Hypothalamus (tissue), 51 donors: ENCODE measurements at regions not wholly inside any gene's neighbourhood (a gene's known extent, or its start where the extent isn't known, plus 50 kb on each side); places are given as distances from the start of the nearest gene placed in this dataset.

Source experiments
- DNase-seq, 51 donors: peaks; one replicate each; lab custom pipeline; 2025; lab: John Stamatoyannopoulos, UW

DNA sequence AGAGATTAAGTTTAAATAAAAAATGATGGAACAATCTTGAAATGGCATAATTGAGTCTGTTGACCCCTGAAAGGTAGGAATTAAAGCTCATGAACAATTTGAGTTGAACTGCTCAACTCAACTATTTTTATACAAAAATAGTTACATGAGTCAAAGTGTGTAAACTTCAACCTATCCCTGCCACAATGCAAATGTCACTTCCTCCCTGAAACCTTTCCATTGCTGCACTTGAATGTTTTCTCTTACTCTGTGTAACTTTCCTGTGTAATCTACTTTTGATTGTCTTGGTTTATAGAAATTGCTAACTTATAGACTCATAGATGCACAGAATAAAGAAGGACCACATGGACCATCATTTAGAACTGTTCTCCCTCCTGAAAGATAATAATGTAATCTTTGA, 218.5 kb downstream of the GBA3 start:
- no peak for DNase-seq

DNA sequence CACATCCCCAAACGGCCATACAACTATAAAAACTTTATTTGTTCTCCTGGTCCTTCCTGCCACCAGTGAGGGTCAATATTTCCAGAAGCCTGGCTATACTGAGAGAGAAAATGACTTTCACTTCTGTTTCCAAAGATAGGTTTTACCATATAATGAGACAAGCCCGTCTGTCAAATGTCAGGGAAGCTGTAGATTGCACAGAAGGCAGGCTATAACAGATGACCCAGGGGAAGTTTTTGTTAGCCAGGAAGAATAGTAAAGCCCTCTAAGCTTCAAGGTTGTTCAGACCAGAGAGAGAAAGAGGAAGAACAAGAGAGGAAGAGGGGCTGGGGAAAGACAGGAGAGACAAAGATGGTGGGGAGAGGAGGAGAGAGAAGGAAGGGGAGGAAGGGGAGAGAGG, 217.5 kb downstream of the GBA3 start:
- DNase-seq, result no peak

DNA sequence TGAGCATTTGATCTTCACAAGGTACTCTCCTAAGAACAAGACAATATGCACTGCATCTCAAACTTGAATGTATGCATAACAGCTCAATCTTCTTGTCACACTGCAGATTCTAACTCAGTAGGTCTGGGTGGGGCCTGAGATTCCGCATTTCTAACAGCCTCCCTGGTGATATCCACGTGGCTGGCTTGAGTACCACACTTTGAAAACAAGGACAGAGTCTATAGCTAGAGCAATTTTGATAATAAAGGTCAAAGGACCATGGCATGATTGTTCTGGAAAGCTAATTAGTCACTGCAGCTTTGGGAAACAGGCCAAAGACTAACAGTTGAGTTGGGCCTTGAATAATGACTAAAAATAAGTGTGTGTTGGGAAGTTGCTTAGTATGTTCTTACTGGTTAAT, 213.3 kb downstream of the GBA3 start:
- DNase-seq, result no peak

DNA sequence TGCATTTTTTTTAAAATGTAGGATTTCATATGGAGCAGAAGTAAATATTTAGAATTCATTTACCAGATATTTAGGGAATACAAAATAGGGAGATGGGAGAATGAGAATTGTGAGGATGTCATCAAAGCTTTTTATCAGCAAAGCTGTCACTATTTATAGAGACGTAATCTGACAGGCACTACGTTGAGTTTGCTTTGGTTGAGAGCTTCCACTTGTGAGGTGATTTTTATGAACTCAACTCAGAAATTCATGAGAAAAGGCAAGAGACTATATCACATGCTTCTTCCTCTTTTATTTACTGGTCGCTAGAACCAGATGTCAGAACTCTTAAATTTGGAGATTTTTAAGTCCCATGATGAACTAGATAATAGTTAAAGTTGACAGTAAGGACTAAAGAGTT, 211.2 kb downstream of the GBA3 start:
- DNase-seq, result no peak

DNA sequence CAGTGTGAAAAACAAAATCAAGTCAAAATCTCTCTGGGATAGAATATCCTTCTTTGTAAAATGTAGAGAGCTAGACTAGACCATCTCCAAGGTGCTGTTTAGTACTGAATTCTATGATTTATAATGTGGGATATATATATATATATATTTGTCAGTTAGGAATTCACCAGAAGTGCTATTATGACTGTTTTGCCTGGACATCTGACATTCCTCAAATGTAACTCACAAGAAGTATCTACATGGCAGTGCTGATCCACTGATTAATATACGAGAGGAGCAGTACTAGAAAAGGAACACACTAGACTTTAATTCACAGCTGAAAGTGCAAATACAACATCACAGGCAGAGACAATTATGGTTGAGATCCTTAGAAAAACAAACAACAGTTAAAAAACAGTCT, 208.9 kb downstream of the GBA3 start:
- no peak for DNase-seq

DNA sequence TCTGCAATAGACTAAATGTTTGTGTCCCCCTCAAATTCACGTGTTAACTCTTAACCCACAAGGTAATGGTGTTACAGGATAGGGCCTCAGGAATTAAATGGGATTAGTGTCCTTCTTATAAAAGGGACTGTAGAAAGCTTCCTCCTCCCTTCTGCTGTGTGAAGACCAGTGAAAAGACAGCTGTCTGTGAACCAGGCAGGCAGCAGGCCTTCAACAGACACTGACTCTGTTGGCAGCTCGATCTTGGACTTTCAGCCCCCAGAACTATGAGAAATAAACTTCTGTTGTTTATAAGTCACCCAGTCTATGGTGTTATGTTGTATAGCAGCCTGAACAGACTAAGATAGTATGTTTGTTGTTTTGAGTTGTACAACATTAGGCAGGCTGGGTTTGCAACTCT, 208.1 kb downstream of the GBA3 start:
- no peak for DNase-seq

DNA sequence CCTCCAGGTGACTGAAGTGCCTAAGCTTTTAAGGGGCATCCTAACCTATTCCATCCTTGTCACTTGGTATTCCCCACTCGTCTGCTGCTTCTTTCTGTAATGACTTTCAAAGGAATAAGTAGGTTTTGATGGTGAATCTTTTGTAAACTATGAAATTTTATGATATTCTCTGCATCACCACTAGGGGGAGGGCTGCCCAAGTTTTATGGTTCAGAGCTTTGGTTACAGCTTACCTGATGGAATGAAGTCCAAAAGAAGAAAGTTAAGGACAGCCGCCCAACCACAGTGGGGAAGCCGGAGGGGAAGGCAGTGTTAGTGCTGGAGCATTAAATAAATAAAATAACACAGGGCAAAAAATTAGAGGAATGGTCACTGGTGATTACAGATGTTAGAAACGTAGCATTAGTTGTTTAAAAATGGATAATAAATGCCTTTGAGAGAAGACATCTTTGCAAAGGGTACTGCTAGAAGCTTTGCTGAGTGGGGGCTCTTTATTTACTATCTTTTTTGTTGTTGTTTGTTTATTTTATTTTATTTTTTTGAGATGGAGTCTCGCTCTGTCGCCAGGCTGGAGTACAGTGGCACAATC, 204.9 kb downstream of the GBA3 start:
- peak in 10 of 51 donors; percentile 1 to 17 (median 7) for DNase-seq

DNA sequence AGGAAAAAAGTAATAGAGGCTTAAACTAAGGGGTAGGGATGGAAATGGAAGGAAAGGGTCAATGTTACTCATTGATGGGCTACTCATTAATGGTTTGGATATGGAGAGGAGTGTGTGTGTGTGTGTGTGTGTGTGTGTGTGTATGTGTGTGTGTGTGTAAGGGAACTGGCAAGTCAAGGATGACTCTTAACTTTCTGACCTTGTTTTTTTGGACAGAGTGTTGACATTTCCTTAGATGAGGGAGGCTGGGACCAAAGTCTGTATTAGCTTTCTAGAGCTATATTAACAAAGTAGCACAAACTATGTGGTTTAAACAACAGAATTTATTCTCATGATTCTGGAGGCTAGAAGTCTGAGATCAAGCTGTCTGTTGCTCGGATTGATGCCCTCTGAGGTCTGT, 202.7 kb downstream of the GBA3 start:
- DNase-seq, result no peak

DNA sequence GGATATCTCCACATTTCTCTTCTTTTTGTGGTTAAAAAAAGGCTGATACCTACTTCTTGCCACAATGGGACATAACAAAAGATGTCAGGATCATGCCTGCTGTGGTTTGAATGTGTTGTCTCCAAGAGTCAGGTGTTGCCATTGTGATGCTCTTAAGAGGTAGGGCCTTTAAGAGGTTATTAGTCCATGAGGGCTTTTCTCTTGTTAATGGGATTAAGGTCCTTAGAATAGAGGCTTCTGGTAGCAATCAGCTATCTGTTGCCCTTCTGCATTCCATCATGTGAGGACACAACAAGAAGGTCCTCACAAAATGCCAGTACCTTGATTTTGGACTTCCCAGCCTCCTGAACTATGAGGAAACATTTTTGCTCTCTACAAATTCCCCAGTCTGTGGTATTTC, 191.4 kb downstream of the GBA3 start:
- no peak for DNase-seq

DNA sequence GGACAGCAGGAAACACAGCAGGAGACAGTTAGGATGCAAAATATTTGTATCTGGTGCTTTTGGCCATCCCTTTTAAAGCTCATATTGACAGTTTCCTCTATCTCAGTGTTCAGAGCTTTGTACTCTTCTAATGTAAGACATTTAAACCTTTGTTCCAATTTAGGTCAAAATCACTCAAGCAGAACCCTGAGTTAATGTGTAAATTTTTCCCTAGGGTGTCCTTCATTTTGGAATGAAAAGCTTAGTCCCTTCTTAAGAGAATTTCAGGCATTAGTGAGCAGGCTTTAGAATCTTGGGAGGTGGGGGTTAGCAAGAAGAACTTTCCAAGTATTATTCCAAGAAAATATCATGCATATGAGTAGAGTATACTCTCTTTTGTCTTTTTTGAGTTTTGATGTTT, 188.7 kb downstream of the GBA3 start:
- DNase-seq, result no peak

DNA sequence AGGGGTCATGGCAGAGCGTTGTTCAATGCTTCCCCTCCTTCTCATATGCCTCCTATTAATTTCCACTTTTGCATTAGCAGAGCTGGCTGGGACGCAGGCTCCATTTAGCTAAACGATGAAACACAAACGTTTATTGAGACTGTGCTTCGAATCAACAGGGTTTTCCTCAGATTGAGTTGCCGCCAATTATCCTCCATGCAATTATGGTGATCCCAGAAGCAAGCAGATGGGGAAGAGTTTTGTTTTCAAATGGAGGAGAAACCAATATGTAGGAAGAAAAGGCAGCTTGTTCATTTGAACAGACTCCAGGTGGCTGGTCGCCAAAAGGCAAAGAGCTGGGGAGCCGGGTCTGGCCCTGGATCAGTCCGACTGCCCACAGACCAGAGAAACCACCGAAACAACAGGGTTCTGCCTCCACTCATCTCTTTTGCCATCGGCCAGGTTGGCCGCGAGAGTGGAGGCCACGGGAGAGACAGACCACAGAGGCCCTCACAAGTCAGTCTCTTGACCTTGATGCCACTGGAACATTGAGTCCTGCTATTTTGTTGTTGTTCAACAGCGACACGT, 184.8 kb downstream of the GBA3 start:
- no peak for DNase-seq

DNA sequence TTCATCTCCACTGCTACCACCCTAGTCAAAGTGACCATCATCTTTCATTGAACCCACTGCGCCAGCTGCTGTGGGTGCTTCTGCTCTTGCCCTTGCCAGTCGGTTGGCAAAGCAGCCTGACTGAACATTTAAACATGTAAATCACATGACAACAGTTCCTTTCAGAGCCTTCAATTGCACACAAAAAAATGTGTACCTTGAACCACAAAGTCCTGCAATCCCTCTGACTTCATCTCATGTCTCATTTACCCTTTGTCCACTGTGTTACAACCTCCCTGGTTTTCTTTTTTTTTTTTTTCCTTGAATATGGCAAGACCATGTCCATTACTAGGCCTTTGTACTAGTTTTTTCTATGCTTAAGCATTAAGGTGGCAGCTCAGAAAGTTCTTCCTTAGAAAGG, 183.5 kb downstream of the GBA3 start:
- DNase-seq, result no peak

DNA sequence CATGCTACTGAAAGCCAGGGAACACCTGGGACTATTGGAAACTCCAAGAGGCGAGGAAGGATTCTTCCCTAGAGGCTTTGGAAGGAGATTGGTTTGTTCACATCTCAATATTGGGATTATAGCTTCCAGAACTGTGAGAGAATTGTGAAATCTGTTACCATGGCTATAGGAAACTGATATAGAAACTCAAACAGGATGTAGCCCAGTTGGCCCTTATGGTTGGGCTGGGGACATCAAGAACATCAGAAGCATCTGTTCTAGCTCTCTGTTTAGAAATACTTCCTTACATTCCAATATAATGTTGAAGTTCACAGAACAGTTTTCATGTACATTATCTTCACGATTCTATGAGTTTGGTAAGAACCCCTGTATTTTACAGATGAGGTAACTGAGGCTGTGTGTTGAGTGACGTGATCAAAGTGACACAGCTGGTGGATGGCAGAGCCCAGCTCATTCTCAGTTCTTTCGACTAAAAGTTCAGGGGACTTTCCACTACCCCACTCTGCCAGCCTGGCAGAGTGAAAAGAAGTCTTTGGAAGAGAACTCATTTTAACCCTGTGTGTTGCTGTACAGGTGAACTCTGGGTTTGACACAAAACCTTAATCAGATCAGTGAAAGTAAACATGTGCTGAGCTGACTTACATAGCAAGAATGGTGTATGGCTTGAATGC, 183.0 kb downstream of the GBA3 start:
- no peak for DNase-seq

DNA sequence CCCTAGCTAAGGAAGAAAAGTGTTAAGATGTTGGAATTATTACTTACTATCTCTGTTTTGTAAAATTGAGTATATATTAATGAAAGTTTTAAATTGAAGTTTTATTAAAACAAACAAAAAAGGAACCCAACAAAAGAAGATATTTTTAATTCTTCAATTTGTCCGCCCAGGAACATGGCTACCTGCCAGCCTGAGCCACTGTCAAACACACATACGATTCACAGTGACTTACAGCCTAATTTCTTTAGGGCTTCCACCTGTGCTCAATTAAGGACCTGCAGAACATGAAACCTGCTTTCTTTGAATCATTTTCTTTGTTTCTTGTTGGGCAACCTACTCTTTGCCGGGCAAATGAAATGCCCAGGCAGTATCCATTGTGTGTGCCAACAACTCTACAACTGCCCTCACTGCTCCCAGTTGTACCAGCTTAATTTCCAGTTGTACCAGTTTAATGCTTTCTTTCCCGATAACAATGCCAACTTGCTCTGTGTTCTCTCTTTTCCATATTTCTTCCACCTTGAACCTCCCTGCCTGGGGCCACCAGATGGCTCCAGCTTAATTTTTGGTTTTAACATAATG, 181.7 kb downstream of the GBA3 start:
- DNase-seq, result no peak

DNA sequence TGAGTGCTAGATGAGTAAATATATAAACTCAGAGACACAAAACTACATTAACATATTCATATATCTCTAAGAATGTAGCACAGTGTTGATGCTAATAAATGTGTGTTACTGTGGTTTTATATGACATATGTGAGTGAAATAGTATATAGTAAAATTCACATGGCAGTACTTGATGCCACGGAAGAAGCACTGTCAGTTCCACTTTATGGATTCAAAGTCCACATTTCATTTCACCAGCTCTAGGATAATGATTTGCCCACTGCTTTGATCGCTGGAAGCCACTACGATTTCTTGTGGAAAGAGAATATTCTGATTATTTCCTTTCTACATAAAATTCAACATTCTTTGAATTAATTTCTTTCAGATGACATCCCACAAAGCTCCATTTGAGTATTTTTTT, 181.2 kb downstream of the GBA3 start:
- no peak for DNase-seq

DNA sequence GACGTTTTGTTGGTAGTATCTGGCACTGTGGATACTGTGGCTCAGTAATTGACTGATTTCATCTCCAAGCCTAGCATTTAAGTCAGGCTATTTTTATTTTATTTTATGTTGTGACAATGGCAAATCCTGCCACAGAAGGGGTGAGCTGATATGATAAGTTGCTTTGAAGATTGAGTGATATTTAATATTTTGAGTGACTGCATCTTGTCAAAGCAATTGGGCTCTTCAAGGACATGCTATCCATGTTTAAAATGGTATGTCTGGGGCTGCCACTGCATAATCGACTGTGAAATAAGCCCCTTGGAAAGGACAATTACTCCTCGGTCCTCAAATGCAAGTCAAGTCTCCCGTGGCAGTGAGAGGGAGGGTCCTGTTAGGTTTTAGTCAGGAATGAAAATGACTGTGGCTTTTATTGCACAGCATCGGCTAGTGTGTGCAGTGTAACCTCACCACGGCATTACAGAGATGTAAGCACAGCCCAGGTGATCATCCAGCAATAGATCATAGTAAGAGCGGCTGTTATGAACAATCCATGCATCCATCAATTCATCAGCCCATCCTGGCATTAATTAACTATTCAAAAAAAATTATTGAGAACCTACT, 178.2 kb downstream of the GBA3 start:
- no peak for DNase-seq

DNA sequence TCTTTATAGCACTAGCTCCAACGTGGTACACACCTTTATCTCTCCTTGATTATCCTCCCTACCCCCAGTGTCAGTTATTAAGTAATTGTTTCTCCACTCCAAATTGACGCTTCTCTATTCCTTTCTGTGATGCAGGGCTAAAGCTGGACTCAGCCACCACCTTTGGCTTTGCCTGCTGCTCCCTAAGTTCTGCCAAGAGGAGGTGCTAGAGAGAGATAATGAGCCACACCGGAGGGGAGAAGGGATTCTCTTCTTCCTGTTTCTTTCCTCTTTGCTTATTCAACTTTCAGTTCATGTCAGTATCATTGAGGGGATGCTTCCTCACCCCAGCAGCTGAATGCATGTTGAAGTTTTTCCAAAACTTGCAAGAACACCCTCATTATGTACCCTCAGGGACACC, 176.5 kb downstream of the GBA3 start:
- DNase-seq, result no peak
